K562 (cell line): ENCODE measurements at regions not wholly inside any gene's neighbourhood (a gene's known extent, or its start where the extent isn't known, plus 50 kb on each side); places are given as distances from the start of the nearest gene placed in this dataset.

Source experiments
- ATAC-seq: fragments of 200-7000 bp; cut with Tn5 transposase; 3 replicates; pipeline ENCODE4 v1.9.1; 2020; ENCODE audit warnings: moderate library complexity
- BruUV-seq: library from RNA; stranded (reverse); fragments of 400-500 nt; replicated peaks from 2 replicates; lab custom pipeline; 2021; lab: Mats Ljungman, UMichigan
- CTCF ChIA-PET: fragments of 300-600 bp; formaldehyde crosslinking; extraction: SDS; loops from one replicate; lab custom pipeline; 2021; ENCODE audit warnings: low intra/inter-chr PET ratio; lab: Yijun Ruan, JAX
- POLR2A ChIA-PET: fragments of 300-600, 350-650 bp; sonication (Branson Sonifier 250); formaldehyde crosslinking; extraction: SDS; loops from one replicate; lab custom pipeline; 2021; ENCODE audit warnings: antibody characterized with exemption, inconsistent platforms; lab: Yijun Ruan, JAX
- DNase-seq, 4 experiments: peaks; one replicate each; pipeline versions ENCODE4 v3.0.0 to v3.0.0-alpha.2; 2011 to 2018; ENCODE audit warnings: low spot score in 3 of 4, mixed read lengths in 3 of 4; ENCODE audit errors: extremely low read depth in 1 of 4
- FAIRE-seq: peaks from 2 replicates; lab custom pipeline; 2011; peaks lifted over from hg19 to GRCh38; lab: Jason Lieb, UNC
- H2AFZ ChIP-seq: 2 replicates; pipeline ENCODE4 v1.6.0; 2011; ENCODE audit warnings: low read depth, low read length, control low read depth, inconsistent platforms
- H3K27ac ChIP-seq: fragments of 200-600 bp; 3 replicates; pipeline ENCODE4 v1.8.0; 2011; ENCODE audit warnings: low read depth, mild to moderate bottlenecking, control low read depth, inconsistent platforms, low read length, moderate library complexity, mixed read lengths; ENCODE audit errors: extremely low read depth
- H3K27me3 ChIP-seq, 2 experiments: fragments of 300-600 bp in 1 of 2; 2 replicates in 1 of 2; 3 replicates in 1 of 2; pipeline versions ENCODE4 v1.6.0 to v1.8.0; 2011; ENCODE audit warnings: inconsistent platforms in 2 of 2, low read length in 2 of 2, mild to moderate bottlenecking in 1 of 2, mixed read lengths in 1 of 2, moderate library complexity in 1 of 2; ENCODE audit not compliant: control insufficient read depth in 2 of 2, insufficient read depth in 2 of 2
- H3K36me3 ChIP-seq: fragments of 300-600 bp; 3 replicates; pipeline ENCODE4 v1.8.0; 2011; ENCODE audit warnings: mild to moderate bottlenecking, low read length, inconsistent platforms; ENCODE audit not compliant: control insufficient read depth, insufficient read depth
- H3K4me1 ChIP-seq, 2 experiments: fragments of 200-600 bp in 1 of 2; replicated peaks in 1 of 2; 2 replicates in 1 of 2; 3 replicates in 1 of 2; pipeline versions ENCODE4 v1.5.1 to v1.8.0; 2011; ENCODE audit warnings: inconsistent platforms in 2 of 2, low read length in 2 of 2, mild to moderate bottlenecking in 1 of 2, mixed read lengths in 1 of 2, moderate library complexity in 1 of 2; ENCODE audit not compliant: control insufficient read depth in 2 of 2, insufficient read depth in 2 of 2
- H3K4me2 ChIP-seq: 2 replicates; pipeline ENCODE4 v1.6.1; 2011; ENCODE audit warnings: low read length, control low read depth, inconsistent platforms, mixed read lengths; ENCODE audit not compliant: insufficient read depth
- H3K4me3 ChIP-seq: fragments of 200-600 bp; sonication (generic), shearing (Covaris generic); 2 replicates; pipeline ENCODE4 v1.5.1; 2016; ENCODE audit warnings: control low read depth, inconsistent platforms
- H3K79me2 ChIP-seq: fragments of 200-600 bp; 3 replicates; pipeline ENCODE4 v1.8.0; 2011; ENCODE audit warnings: low read length, inconsistent platforms; ENCODE audit not compliant: control insufficient read depth, insufficient read depth
- H3K9ac ChIP-seq, 2 experiments: 2 replicates each; pipeline versions ENCODE4 v1.6.0 to v1.6.1; 2011; ENCODE audit warnings: low read depth in 2 of 2, low read length in 2 of 2, control low read depth in 1 of 2, inconsistent platforms in 1 of 2, mild to moderate bottlenecking in 1 of 2, mixed read lengths in 1 of 2; ENCODE audit not compliant: insufficient read depth in 1 of 2
- H3K9me1 ChIP-seq: one replicate; pipeline ENCODE4 v1.6.0; 2011; ENCODE audit warnings: inconsistent platforms, mild to moderate bottlenecking, low read length, moderate library complexity; ENCODE audit not compliant: control insufficient read depth, insufficient read depth
- H3K9me3 ChIP-seq: replicated peaks from 2 replicates; pipeline ENCODE4 v1.5.1; 2011; ENCODE audit warnings: low read depth, low read length, inconsistent platforms; ENCODE audit not compliant: control insufficient read depth, insufficient read depth
- H4K20me1 ChIP-seq: replicated peaks from 2 replicates; pipeline ENCODE4 v1.6.1; 2011; ENCODE audit warnings: low read length, inconsistent platforms, mixed read lengths; ENCODE audit not compliant: control insufficient read depth, insufficient read depth
- BDP1 ChIP-seq: IDR thresholded peaks from 3 replicates; pipeline ENCODE4 v1.6.1; 2011; ENCODE audit not compliant: insufficient read length, insufficient read depth
- CBX5 ChIP-seq: IDR thresholded peaks from 2 replicates; pipeline ENCODE4 v1.6.1; 2014; ENCODE audit warnings: low read depth, borderline replicate concordance
- E2F8 ChIP-seq: fragments of 450-650 bp; IDR thresholded peaks from 2 replicates; pipeline ENCODE4 v1.7.1; 2018; ENCODE audit warnings: mild to moderate bottlenecking, low read depth; ENCODE audit not compliant: partially characterized antibody
- EHMT2 ChIP-seq: fragments of 450-650 bp; IDR thresholded peaks from 2 replicates; pipeline ENCODE4 v1.6.1; 2018; ENCODE audit warnings: antibody characterized with exemption
- ELF1 ChIP-seq: fragments of 200-800 bp; sonication (Bioruptor generic); IDR thresholded peaks from 2 replicates; pipeline ENCODE4 v1.6.1; 2016; ENCODE audit warnings: missing genetic modification characterization, missing compliant biosample characterization
- FOXK2 ChIP-seq, 2 experiments: fragments of 450-650 bp; IDR thresholded peaks in 1 of 2; conservative IDR thresholded peaks in 1 of 2; 2 replicates each; pipeline ENCODE4 v1.6.1; 2016; ENCODE audit warnings: low read depth in 2 of 2, mild to moderate bottlenecking in 1 of 2
- KHSRP ChIP-seq: fragments of 450-650 bp; IDR thresholded peaks from 2 replicates; pipeline ENCODE4 v1.6.1; 2017
- KLF13 ChIP-seq: fragments of 450-650 bp; IDR thresholded peaks from 2 replicates; pipeline ENCODE4 v1.6.1; 2016; ENCODE audit warnings: missing genetic modification characterization, low read depth, mild to moderate bottlenecking, missing compliant biosample characterization, moderate library complexity, borderline replicate concordance
- LCOR ChIP-seq: sonication (generic); formaldehyde crosslinking; IDR thresholded peaks from 2 replicates; pipeline ENCODE4 v1.8.0; 2022; ENCODE audit warnings: mild to moderate bottlenecking, missing genetic modification reagents
- NCOA4 ChIP-seq: fragments of 450-650 bp; IDR thresholded peaks from 2 replicates; pipeline ENCODE4 v1.6.1; 2018; ENCODE audit warnings: mild to moderate bottlenecking; ENCODE audit not compliant: partially characterized antibody
- STAT5A ChIP-seq: IDR thresholded peaks from 2 replicates; pipeline ENCODE4 v1.6.1; 2012; ENCODE audit warnings: low read length, inconsistent platforms, borderline replicate concordance
- THAP7 ChIP-seq: fragments of 250-450 bp; sonication (Bioruptor Pico); IDR thresholded peaks from 2 replicates; pipeline ENCODE4 v1.5.0; 2021
- TRIM24 ChIP-seq, 2 experiments: fragments of 450-650 bp; IDR thresholded peaks; 2 replicates each; pipeline ENCODE4 v1.6.1; 2016
- ZNF263 ChIP-seq: sonication (generic); formaldehyde crosslinking; IDR thresholded peaks from 2 replicates; pipeline ENCODE4 v1.8.0; 2022; ENCODE audit warnings: mild to moderate bottlenecking, missing genetic modification reagents, borderline replicate concordance
- ZNF384 ChIP-seq: IDR thresholded peaks from 2 replicates; pipeline ENCODE4 v1.6.1; 2012; ENCODE audit warnings: low read depth, low read length, improper control_type of control experiment
- ZNF76 ChIP-seq: fragments of 250-450 bp; sonication (Bioruptor Pico); IDR thresholded peaks from 2 replicates; pipeline ENCODE4 v1.4.0; 2020; ENCODE audit warnings: mild to moderate bottlenecking, moderate library complexity, borderline replicate concordance
- WGBS: fragments of 100-300 bp; shearing (Covaris generic); methylation state at CpG from one replicate; pipeline ENCODE4 v1.1.6; 2016; ENCODE audit warnings: low coverage, mixed read lengths; ENCODE audit not compliant: insufficient coverage; ENCODE audit errors: missing lambda C conversion rate; 5-methylcytosine and 5-hydroxymethylcytosine counted together
- in situ Hi-C: fragments of 300-500 bp; cut with MboI; formaldehyde crosslinking; loops from 4 replicates; pipeline ENCODE4 v1.15.0; 2018; ENCODE audit warnings: inconsistent platforms, mixed read lengths
- intact Hi-C: fragments of 100-400 bp; cut with micrococcal nuclease; formaldehyde crosslinking; loops from 2 replicates; pipeline ENCODE4 v1.14.2; 2022

GRCh38 chr2:224126003-224126402 lies 86.9 kb upstream of the SERPINE2 start:
- 3% methylated on average over 4 of the region's 5 CpGs for WGBS
- ChIA-PET CTCF (no interaction called here), POLR2A (no interaction called here)
- Histone ChIP-seq H3K36me3 (no peaks in the 10 kb centered on the region), H3K9me1 (no peaks in the 10 kb centered on the region), H3K4me3 (no peak overlapping the region), H3K4me2 (no peak overlapping the region), H2AFZ (no peak overlapping the region), H3K9ac (no peak overlapping the region), H3K27ac (no peak overlapping the region), H3K79me2 (no peaks in the 10 kb centered on the region), H3K9me3 (no peaks in the 10 kb centered on the region), H4K20me1 (no peaks in the 10 kb centered on the region), H3K27me3 (no peaks in the 10 kb centered on the region), H3K4me1 (no peaks in the 10 kb centered on the region)
- in situ Hi-C loops (no loop called here), intact Hi-C loops (no loop called here)
- ATAC-seq = no peak
- FAIRE-seq = no peak
- BruUV-seq = no TSS peak
- TF ChIP-seq KLF13 (no peak), STAT5A (no peak), EHMT2 (no peak)
- no peak for DNase-seq

GRCh38 chr2:224122542-224122941 lies 83.5 kb upstream of the SERPINE2 start:
- H2AFZ ChIP-seq = no peak overlapping the region
- ATAC-seq (no peak), DNase-seq (no peak), FAIRE-seq (no peak)
- no peaks in the 10 kb centered on the region for H3K9me3 ChIP-seq
- no peak overlapping the region for H3K9ac ChIP-seq
- intact Hi-C loops (no loop called here), in situ Hi-C loops (no loop called here)
- H3K4me2 ChIP-seq = no peak overlapping the region
- no peaks in the 10 kb centered on the region for H4K20me1 ChIP-seq
- no peak overlapping the region for H3K27ac ChIP-seq
- H3K4me3 ChIP-seq = no peak overlapping the region
- POLR2A ChIA-PET = no interaction called here
- BruUV-seq = no TSS peak
- no peaks in the 10 kb centered on the region for H3K79me2 ChIP-seq
- H3K36me3 ChIP-seq = no peaks in the 10 kb centered on the region
- CTCF ChIA-PET = no interaction called here
- H3K27me3 ChIP-seq = no peaks in the 10 kb centered on the region
- H3K9me1 ChIP-seq = no peaks in the 10 kb centered on the region
- no peaks in the 10 kb centered on the region for H3K4me1 ChIP-seq
- TF ChIP-seq KHSRP (no peak), FOXK2 (conservative IDR thresholded peaks at IDR 0.05 in 1 of 2, IDR thresholded peaks at IDR 0.05 in 1 of 2; ENCODE audit: low read depth in 2 of 2) (no peak), THAP7 (CRISPR knock-in tag) (no peak), ZNF263 (CRISPR knock-in tag) (no peak), BDP1 (no peak), NCOA4 (no peak), ZNF384 (no peak), TRIM24 (IDR thresholded peaks at IDR 0.05) (no peak), CBX5 (no peak), ELF1 (tag) (no peak), LCOR (CRISPR knock-in tag) (no peak), E2F8 (no peak), ZNF76 (CRISPR knock-in tag) (no peak)
